GM19239 (cell line): ENCODE measurements at regions not wholly inside any gene's neighbourhood (a gene's known extent, or its start where the extent isn't known, plus 50 kb on each side); places are given as distances from the start of the nearest gene placed in this dataset.
"Not testable (repeated sequence)": the region's sequence is repeated elsewhere in the genome, so short reads cannot be mapped to it uniquely, and the experiment has no call there.

Source experiments
- DNase-seq: peaks from one replicate; pipeline ENCODE4 v3.0.0; 2011; ENCODE audit warnings: low spot score; ENCODE audit not compliant: insufficient read length
- FAIRE-seq: peaks from 2 replicates; lab custom pipeline; 2011; peaks lifted over from hg19 to GRCh38; lab: Jason Lieb, UNC

GRCh38 chr6:19892260-19892659 is 55.1 kb downstream of the ID4 start:
- no peak for FAIRE-seq
- DNase-seq = no peak

GRCh38 chr6:19895866-19896692 is 58.9 kb downstream of the ID4 start:
- DNase-seq (no peak), FAIRE-seq (no peak)

GRCh38 chr6:19896693-19897010 is 59.5 kb downstream of the ID4 start:
- DNase-seq = no peak

GRCh38 chr6:19898141-19898740 is 61.1 kb downstream of the ID4 start:
- FAIRE-seq (no peak), DNase-seq (no peak)

More at GRCh38 chr6:19896693-19897010, 59.5 kb downstream of the ID4 start:
- FAIRE-seq = no peak

- no peak for DNase-seq
- no peak for FAIRE-seq
Observed at GRCh38 chr6:19902201-19902600, 65.0 kb downstream of the ID4 start.

- not testable (repeated sequence) for DNase-seq, FAIRE-seq
Observed at GRCh38 chr6:19904408-19904807, 67.2 kb downstream of the ID4 start.

- DNase-seq (no peak), FAIRE-seq (no peak)
Observed at GRCh38 chr6:19905584-19905983, 68.4 kb downstream of the ID4 start.

- no peak for FAIRE-seq
Observed at GRCh38 chr6:19906171-19906570, 69.0 kb downstream of the ID4 start.

GRCh38 chr6:19911223-19911622 is 74.1 kb downstream of the ID4 start:
- DNase-seq = no peak
- no peak for FAIRE-seq

More at GRCh38 chr6:19906171-19906570, 69.0 kb downstream of the ID4 start:
- no peak for DNase-seq

GRCh38 chr6:19918436-19918835 is 81.3 kb downstream of the ID4 start:
- DNase-seq (no peak), FAIRE-seq (no peak)

- DNase-seq (no peak), FAIRE-seq (no peak)
Observed at GRCh38 chr6:19921786-19922185, 84.6 kb downstream of the ID4 start.

GRCh38 chr6:19925533-19925932 is 88.4 kb downstream of the ID4 start:
- DNase-seq (no peak), FAIRE-seq (no peak)

GRCh38 chr6:19928461-19928860 is 91.3 kb downstream of the ID4 start:
- no peak for FAIRE-seq
- no peak for DNase-seq

GRCh38 chr6:19929312-19929711 is 92.1 kb downstream of the ID4 start:
- FAIRE-seq = no peak

GRCh38 chr6:19934996-19935591 is 97.9 kb downstream of the ID4 start:
- FAIRE-seq = no peak

More at GRCh38 chr6:19929312-19929711, 92.1 kb downstream of the ID4 start:
- DNase-seq = no peak

GRCh38 chr6:19939321-19939720 is 102.2 kb downstream of the ID4 start:
- not testable (repeated sequence) for DNase-seq, FAIRE-seq

More at GRCh38 chr6:19934996-19935591, 97.9 kb downstream of the ID4 start:
- DNase-seq = no peak

GRCh38 chr6:19939926-19940325 is 102.8 kb downstream of the ID4 start:
- FAIRE-seq, DNase-seq: not testable (repeated sequence)

GRCh38 chr6:19943042-19943441 is 105.9 kb downstream of the ID4 start:
- FAIRE-seq = no peak
- DNase-seq = no peak

GRCh38 chr6:19945843-19946358 is 108.7 kb downstream of the ID4 start:
- FAIRE-seq = no peak

GRCh38 chr6:19949155-19949554 is 112.0 kb downstream of the ID4 start:
- FAIRE-seq (no peak), DNase-seq (no peak)

More at GRCh38 chr6:19945843-19946358, 108.7 kb downstream of the ID4 start:
- DNase-seq = no peak

GRCh38 chr6:19964115-19964514 is 126.9 kb downstream of the ID4 start:
- FAIRE-seq = no peak
- DNase-seq = no peak
